GM13977 (cell line): ENCODE measurements at regions not wholly inside any gene's neighbourhood (a gene's known extent, or its start where the extent isn't known, plus 50 kb on each side); places are given as distances from the start of the nearest gene placed in this dataset.
A peak's percentile ranks its signal among the peaks of the same experiment; 100 is the strongest.

Experiments
- DNase-seq: peaks from one replicate; pipeline ENCODE4 v3.0.0; 2012; ENCODE audit warnings: low spot score
- in situ Hi-C: fragments of 300-500 bp; cut with MboI; formaldehyde crosslinking; loops from one replicate; pipeline ENCODE4 v1.12.0; 2022; ENCODE audit warnings: low sequenced_read_pairs, low pct_unique_long_range_greater_than_20kb, mixed read lengths, inconsistent platforms; ENCODE audit not compliant: unreplicated experiment
- TF ChIP-seq, protein P1 (sequence below): IDR thresholded peaks from 2 replicates; pipeline ENCODE4 v1.5.1; 2012; ENCODE audit warnings: mild to moderate bottlenecking, control low read depth; ENCODE audit not compliant: insufficient read depth; ENCODE audit errors: extremely low read depth, missing control alignments

DNA sequence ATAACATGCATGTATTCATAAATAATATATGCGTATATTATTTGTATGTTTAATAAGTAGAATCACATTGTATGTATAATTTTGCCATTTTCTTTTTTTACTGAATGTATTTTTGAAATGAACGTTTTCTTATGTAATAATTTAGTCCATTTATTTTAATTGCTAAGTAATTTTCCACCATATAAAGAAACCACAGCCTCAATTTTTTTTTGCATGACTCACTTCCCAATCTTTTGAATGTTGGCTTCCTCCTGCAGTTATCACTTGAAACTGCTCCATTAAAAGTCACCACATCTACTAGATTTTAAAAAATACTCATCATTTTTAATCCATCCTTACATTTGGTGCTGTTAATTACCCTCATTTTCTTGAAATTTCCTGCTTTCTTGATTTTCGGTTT is 363.3 kb upstream of the MEF2C start:
- in situ Hi-C loops = no loop called here
- DNase-seq = no peak

DNA sequence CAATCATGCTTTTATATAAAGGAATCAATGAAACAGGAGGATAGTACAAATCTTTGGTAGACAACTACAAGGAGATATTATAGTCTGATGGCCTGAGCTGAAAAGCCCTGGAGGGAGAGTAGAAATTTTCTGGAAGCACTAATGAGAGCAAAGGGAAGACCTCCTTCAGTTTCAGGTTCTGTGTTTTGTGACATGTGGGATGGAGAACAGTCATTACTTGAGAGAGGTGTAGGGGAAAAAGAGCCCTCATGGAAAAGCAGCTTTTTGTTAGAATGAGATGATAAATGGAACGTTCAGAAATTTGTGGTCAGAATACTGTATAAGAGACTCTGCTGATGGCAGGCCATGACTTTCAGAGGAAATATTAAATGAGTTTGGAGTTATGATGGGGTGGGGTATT is 360.6 kb upstream of the MEF2C start:
- TF ChIP-seq, protein P1, sequence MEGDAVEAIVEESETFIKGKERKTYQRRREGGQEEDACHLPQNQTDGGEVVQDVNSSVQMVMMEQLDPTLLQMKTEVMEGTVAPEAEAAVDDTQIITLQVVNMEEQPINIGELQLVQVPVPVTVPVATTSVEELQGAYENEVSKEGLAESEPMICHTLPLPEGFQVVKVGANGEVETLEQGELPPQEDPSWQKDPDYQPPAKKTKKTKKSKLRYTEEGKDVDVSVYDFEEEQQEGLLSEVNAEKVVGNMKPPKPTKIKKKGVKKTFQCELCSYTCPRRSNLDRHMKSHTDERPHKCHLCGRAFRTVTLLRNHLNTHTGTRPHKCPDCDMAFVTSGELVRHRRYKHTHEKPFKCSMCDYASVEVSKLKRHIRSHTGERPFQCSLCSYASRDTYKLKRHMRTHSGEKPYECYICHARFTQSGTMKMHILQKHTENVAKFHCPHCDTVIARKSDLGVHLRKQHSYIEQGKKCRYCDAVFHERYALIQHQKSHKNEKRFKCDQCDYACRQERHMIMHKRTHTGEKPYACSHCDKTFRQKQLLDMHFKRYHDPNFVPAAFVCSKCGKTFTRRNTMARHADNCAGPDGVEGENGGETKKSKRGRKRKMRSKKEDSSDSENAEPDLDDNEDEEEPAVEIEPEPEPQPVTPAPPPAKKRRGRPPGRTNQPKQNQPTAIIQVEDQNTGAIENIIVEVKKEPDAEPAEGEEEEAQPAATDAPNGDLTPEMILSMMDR = no peak
- no peak for DNase-seq
- in situ Hi-C loops = no loop called here

More for the DNA sequence above, 363.3 kb upstream of the MEF2C start:
- TF ChIP-seq, protein P1 = no peak

DNA sequence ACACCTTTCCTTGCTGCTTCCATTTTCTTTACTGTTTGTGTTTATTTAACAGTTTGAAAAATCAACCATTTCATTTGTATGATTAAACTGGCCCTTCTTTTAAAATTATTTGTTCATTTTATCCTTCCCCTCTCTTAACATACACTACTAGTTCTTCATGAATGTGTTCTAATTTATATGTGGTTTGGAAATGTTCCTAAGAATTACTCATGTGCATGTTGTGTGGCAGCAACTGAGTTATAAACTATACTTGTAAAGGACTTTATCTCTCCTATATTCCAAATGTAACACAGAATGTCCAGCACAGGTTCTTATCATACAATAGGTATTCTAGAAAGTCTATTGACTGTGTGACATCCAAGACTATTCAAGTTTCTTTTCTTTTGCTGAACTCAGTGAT is 358.2 kb upstream of the MEF2C start:
- DNase-seq = no peak
- in situ Hi-C loops = no loop called here
- TF ChIP-seq, protein P1 = no peak

DNA sequence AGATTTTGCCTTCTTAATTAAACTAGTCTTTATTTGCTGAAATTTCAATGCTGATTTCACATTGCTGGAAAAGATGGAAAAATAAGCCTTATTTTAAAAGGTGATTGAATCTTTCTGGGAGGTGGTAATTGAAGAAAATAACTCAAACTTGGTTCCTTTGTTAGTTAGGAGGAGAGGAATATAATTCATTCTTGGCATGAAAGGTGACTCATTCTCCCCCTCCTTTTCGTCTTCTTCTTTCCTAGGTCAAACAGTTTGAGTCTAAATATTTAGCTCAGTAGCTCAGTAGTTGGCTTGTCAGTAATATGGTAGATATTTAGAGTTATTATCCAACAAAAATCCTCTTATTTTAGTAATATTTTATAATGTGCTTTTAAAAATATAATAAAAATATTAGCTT is 353.9 kb upstream of the MEF2C start:
- DNase-seq = no peak
- TF ChIP-seq, protein P1 = no peak
- in situ Hi-C loops = no loop called here

DNA sequence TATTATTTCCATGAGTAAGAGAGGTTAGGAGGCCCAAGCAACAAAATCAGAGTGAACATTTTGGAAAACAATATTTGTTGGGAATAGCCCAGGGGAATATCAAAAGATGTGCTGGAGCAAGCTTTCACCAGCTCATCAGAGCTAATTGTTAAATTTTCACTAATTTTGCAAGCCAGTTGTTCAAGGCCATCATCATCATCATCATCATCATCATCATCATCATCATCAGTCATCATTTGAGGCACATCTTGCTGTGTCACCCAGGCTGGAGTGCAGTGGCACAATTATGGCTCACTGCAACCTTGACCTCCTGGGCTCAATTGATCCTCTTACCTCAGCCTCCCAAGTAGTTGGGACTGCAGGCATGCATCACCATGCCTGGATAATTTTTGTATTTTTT is 350.5 kb upstream of the MEF2C start:
- no peak for DNase-seq
- TF ChIP-seq, protein P1 = no peak
- in situ Hi-C loops = no loop called here

DNA sequence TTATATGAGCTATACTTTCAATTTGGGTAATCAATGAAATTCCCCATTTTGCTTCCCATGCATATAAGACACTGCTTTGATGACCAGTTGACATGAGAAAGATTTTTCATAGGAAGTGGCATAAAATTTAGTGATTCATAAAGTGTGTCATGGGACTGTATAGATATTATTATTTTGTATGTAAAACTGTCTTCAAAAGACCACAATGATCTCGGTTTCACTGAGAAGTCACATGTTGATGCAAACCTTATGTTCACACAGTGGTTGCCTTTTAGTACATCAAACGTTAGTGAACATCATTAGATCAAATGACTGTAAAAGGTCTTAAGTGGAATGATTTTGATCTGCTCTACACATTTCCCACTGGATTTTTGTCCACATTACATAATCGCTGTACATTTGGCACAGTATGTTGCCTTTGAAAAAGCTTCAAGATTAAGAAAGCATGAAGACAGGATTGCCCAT is 349.2 kb upstream of the MEF2C start:
- DNase-seq = peak; percentile 40
- TF ChIP-seq, protein P1 = no peak
- in situ Hi-C loops = no loop called here

DNA sequence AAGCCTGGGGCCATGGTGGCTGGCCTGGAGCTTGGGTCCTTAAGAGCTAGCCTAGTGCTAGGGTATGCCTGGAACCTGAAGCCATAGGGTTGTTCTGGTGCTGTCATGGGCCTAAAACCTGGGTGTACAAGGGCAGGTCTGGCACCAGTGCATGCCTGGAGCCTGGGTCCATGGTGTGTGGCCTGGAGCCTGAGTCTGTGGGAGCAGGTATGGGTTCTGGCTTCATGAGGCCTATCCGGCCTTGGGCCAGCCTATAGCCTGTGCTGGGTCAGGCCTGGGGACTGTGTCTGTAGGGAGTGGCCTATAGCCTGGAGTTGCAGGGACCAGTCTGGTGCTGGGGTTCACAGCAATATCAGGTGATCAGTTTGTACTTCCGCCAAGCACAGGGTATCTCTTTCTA is 347.2 kb upstream of the MEF2C start:
- TF ChIP-seq, protein P1 = no peak
- in situ Hi-C loops = no loop called here
- DNase-seq = no peak
